ENCODE measurements at regions not wholly inside any gene's neighbourhood (a gene's known extent, or its start where the extent isn't known, plus 50 kb on each side); places are given as distances from the start of the nearest gene placed in this dataset.

DNA sequence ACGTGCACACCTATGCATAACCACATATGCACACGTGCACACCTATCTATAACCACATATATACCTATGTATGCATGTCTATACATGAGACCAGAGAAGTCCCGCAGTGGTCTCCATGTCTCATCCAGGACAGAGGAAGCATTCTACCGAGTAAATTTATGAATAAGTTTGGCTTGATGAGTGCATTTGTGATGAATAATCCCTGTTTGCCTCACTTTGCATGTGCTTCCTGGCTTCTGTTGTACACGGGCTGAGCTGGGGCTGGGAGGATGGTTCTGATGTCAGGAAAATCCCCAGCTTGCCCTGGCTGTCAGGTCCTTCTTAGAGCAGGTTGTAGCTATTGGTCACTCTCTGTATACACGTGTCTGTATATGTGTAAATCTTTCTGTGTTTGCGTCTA lies 157.6 kb upstream of the RPS6KA2 start:
- Histone ChIP-seq H3K9me3 (no peaks in the 10 kb centered on the region), H3K27ac (no peak overlapping the region), H3K36me3 (ENCODE audit: insufficient read depth in 1 of 2, low read depth in 1 of 2) (no peaks in the 10 kb centered on the region), H3K4me1 (no peaks in the 10 kb centered on the region), H3K4me3 (no peak overlapping the region), H3K27me3 (ENCODE audit: insufficient read depth in 3 of 3, low read length in 2 of 3) (no peaks in the 10 kb centered on the region)
- no peak for TF ChIP-seq CTCF (IDR thresholded peaks at IDR 0.05)
- DNase-seq (no peak), ATAC-seq (no peak)
- intact Hi-C loops (cut with DNase I) = loop anchor here (5.0 kb wide), 3 partner anchors 163 to 363 kb away; no protein-coding TSS in a partner anchor
- WGBS, 3 donors = 78 to 82% (median 82%) methylated on average over 7 of the region's 7 CpGs

- H3K36me3 ChIP-seq (ENCODE audit: insufficient read depth in 1 of 2, low read depth in 1 of 2) = no peaks in the 10 kb centered on the region
- WGBS, 3 donors = 71 to 82% (median 78%) methylated on average over 10 of the region's 10 CpGs
- TF ChIP-seq CTCF (IDR thresholded peaks at IDR 0.05) = no peak
- intact Hi-C loops (cut with DNase I) = loop anchor here in 1 of 2 donors (5.0 kb wide), 1 partner anchor 210 kb away; no protein-coding TSS in a partner anchor
- no peaks in the 10 kb centered on the region for H3K27me3 ChIP-seq (ENCODE audit: insufficient read depth in 3 of 3, low read length in 2 of 3)
- H3K4me3 ChIP-seq = no peak overlapping the region
- DNase-seq = no peak
- H3K9me3 ChIP-seq = no peaks in the 10 kb centered on the region
- ATAC-seq = no peak
- no peaks in the 10 kb centered on the region for H3K4me1 ChIP-seq
- H3K27ac ChIP-seq = no peak overlapping the region
Measured at GRCh38 chr6:166782520-166782919, 155.5 kb upstream of the RPS6KA2 start.

DNA sequence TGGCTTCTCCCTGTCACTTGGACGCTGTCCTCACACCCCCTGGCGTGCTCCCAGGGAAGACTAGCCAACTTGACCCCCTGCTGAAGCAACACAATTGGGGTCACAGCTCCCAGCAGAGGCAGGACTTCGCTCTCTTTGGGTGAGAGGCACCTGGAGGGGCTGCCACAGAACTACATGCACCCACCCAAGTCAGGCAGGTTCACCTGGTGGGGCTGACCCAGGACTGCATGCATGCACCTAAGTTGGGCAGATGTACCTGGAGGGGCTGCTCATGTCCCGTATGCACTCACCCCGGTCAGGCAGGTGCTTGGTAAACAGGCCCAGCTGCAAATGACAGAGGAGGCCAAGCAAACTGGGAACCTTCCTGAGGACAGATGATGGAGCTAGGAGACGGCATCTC lies 154.3 kb upstream of the RPS6KA2 start:
- ATAC-seq (no peak), DNase-seq (no peak)
- intact Hi-C loops (cut with DNase I) = loop anchor here in 1 of 2 donors (5.0 kb wide), 1 partner anchor 211 kb away; no protein-coding TSS in a partner anchor
- Histone ChIP-seq H3K27me3 (ENCODE audit: insufficient read depth in 3 of 3, low read length in 2 of 3) (no peaks in the 10 kb centered on the region), H3K4me1 (no peaks in the 10 kb centered on the region), H3K4me3 (no peak overlapping the region), H3K9me3 (no peaks in the 10 kb centered on the region), H3K27ac (no peak overlapping the region), H3K36me3 (ENCODE audit: insufficient read depth in 1 of 2, low read depth in 1 of 2) (no peaks in the 10 kb centered on the region)
- no peak for TF ChIP-seq CTCF (IDR thresholded peaks at IDR 0.05)
- WGBS, 3 donors = 84 to 92% (median 89%) methylated on average over 6 of the region's 6 CpGs

DNA sequence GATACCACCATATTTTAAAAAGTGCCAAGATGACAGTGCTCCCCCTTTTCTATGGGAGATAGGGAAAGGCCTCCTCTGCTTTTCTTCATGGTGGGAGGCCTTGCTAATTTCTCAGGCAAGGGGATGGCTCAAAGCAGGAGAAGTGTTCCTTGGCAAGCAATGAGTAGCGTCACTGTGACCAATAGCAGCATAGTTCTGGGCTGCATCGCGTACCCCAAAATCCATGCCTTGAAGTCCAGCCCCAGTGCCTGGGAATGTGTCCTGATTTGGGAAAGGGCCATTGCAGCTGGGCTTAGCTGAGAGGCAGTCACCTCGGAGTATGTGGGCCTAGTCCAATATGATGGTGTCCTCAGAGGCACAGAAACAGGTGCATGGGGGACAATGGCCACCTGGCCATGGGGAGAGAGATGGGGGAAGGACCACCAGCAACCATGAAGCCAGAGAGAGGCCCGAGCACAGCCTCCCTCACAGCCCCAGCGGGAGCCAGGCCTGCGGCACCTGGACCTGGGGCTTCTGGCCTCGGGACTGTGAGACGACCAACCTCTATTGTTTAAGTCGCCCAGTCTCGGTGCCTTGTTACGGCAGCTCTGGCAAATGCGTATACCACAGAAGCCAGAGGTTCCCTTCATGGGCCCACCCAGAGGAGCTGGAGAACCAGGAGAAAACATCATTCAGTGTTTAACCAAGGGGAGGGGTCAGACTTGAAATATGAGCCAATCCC lies 153.1 kb upstream of the RPS6KA2 start:
- H3K27ac ChIP-seq = no peak overlapping the region
- 81 to 87% (median 81%) methylated on average over 13 of the region's 13 CpGs for WGBS, 3 donors

More for the DNA sequence above, 153.1 kb upstream of the RPS6KA2 start:
- Histone ChIP-seq H3K27me3 (ENCODE audit: insufficient read depth in 3 of 3, low read length in 2 of 3) (no peaks in the 10 kb centered on the region), H3K9me3 (no peaks in the 10 kb centered on the region), H3K4me1 (no peaks in the 10 kb centered on the region), H3K36me3 (ENCODE audit: insufficient read depth in 1 of 2, low read depth in 1 of 2) (no peaks in the 10 kb centered on the region), H3K4me3 (no peak overlapping the region)
- no peak for ATAC-seq
- no peak for DNase-seq
- no peak for TF ChIP-seq CTCF (IDR thresholded peaks at IDR 0.05)
- intact Hi-C loops (cut with DNase I) = loop anchor here (5.0 to 10.0 kb wide), 5 partner anchors 205 to 515 kb away; partner anchors contain the start of gene UNC93A (in 2 of the 2)

Measured in psoas muscle (tissue), 7 donors.